IPS-20b (cell line): ENCODE measurements at regions not wholly inside any gene's neighbourhood (a gene's known extent, or its start where the extent isn't known, plus 50 kb on each side); places are given as distances from the start of the nearest gene placed in this dataset.
"Not testable (repeated sequence)": the region's sequence is repeated elsewhere in the genome, so short reads cannot be mapped to it uniquely, and the experiment has no call there.

Experiments
- H3K27ac ChIP-seq: one replicate; pipeline ENCODE4 v1.5.1; 2013; ENCODE audit warnings: low read length
- H3K27me3 ChIP-seq: 2 replicates; pipeline ENCODE4 v1.6.1; 2013; ENCODE audit warnings: mild to moderate bottlenecking, low read length, inconsistent platforms; ENCODE audit not compliant: insufficient read depth
- H3K36me3 ChIP-seq: 2 replicates; pipeline ENCODE4 v1.6.1; 2013; ENCODE audit warnings: low read depth, mild to moderate bottlenecking, inconsistent platforms, low read length, moderate library complexity; ENCODE audit not compliant: insufficient read depth
- H3K4me1 ChIP-seq: 2 replicates; pipeline ENCODE4 v1.6.1; 2013; ENCODE audit warnings: mild to moderate bottlenecking, control low read depth, inconsistent platforms, low read length, moderate library complexity; ENCODE audit not compliant: insufficient read depth
- H3K4me3 ChIP-seq: 2 replicates; pipeline ENCODE4 v1.5.1; 2013; ENCODE audit warnings: mild to moderate bottlenecking, low read length, inconsistent platforms
- H3K9ac ChIP-seq: 2 replicates; pipeline ENCODE4 v1.6.1; 2013; ENCODE audit warnings: low read depth, mild to moderate bottlenecking, inconsistent platforms, low read length, moderate library complexity
- H3K9me3 ChIP-seq: 2 replicates; pipeline ENCODE4 v1.6.1; 2013; ENCODE audit warnings: mild to moderate bottlenecking, low read depth, low read length, inconsistent platforms; ENCODE audit not compliant: insufficient read depth

- H3K4me3 ChIP-seq = no peak overlapping the region
- no peaks in the 10 kb centered on the region for H3K36me3 ChIP-seq
- no peak overlapping the region for H3K9ac ChIP-seq
- no peaks in the 10 kb centered on the region for H3K27me3 ChIP-seq
- no peak overlapping the region for H3K27ac ChIP-seq
- H3K9me3 ChIP-seq = peaks cover 9% of the 10 kb centered on the region; the same call in 1 of the 2 replicates
- H3K4me1 ChIP-seq = no peaks in the 10 kb centered on the region
Measured at GRCh38 chr5:28305891-28306290, 1267.5 kb upstream of the CDH9 start.

- no peak overlapping the region for H3K9ac ChIP-seq
- H3K27ac ChIP-seq = no peak overlapping the region
- no peak overlapping the region for H3K4me3 ChIP-seq
- no peaks in the 10 kb centered on the region for H3K27me3 ChIP-seq
- H3K4me1 ChIP-seq = no peaks in the 10 kb centered on the region
- H3K9me3 ChIP-seq = peaks cover 9% of the 10 kb centered on the region; the same call in 1 of the 2 replicates
- H3K36me3 ChIP-seq = no peaks in the 10 kb centered on the region
Measured at GRCh38 chr5:28301712-28302111, 1263.3 kb upstream of the CDH9 start.

GRCh38 chr5:28296254-28297013 lies 1258.0 kb upstream of the CDH9 start:
- Histone ChIP-seq H3K27ac (no peak overlapping the region), H3K4me3 (no peak overlapping the region), H3K4me1 (no peaks in the 10 kb centered on the region), H3K36me3 (no peaks in the 10 kb centered on the region), H3K9me3 (peaks cover 4% of the 10 kb centered on the region; the same call in 1 of the 2 replicates), H3K27me3 (no peaks in the 10 kb centered on the region), H3K9ac (no peak overlapping the region)

GRCh38 chr5:28287021-28287420 lies 1248.6 kb upstream of the CDH9 start:
- not testable (repeated sequence) for H3K27ac ChIP-seq, H3K4me3 ChIP-seq, H3K9ac ChIP-seq, H3K9me3 ChIP-seq, H3K36me3 ChIP-seq, H3K4me1 ChIP-seq, H3K27me3 ChIP-seq

- Histone ChIP-seq H3K4me1 (no peaks in the 10 kb centered on the region), H3K4me3 (no peak overlapping the region), H3K27me3 (no peaks in the 10 kb centered on the region), H3K27ac (no peak overlapping the region), H3K9me3 (no peaks in the 10 kb centered on the region), H3K36me3 (no peaks in the 10 kb centered on the region), H3K9ac (no peak overlapping the region)
Measured at GRCh38 chr5:28286566-28286965, 1248.2 kb upstream of the CDH9 start.

GRCh38 chr5:28284788-28285187 lies 1246.4 kb upstream of the CDH9 start:
- H3K9ac ChIP-seq = no peak overlapping the region
- H3K4me1 ChIP-seq = no peaks in the 10 kb centered on the region
- no peaks in the 10 kb centered on the region for H3K27me3 ChIP-seq
- no peak overlapping the region for H3K27ac ChIP-seq
- H3K36me3 ChIP-seq = no peaks in the 10 kb centered on the region
- H3K9me3 ChIP-seq = no peaks in the 10 kb centered on the region
- no peak overlapping the region for H3K4me3 ChIP-seq

GRCh38 chr5:28281351-28281750 lies 1243.0 kb upstream of the CDH9 start:
- Histone ChIP-seq H3K9ac (no peak overlapping the region), H3K9me3 (no peaks in the 10 kb centered on the region), H3K27me3 (no peaks in the 10 kb centered on the region), H3K27ac (no peak overlapping the region), H3K4me1 (no peaks in the 10 kb centered on the region), H3K36me3 (no peaks in the 10 kb centered on the region), H3K4me3 (no peak overlapping the region)

GRCh38 chr5:28275931-28276330 lies 1237.5 kb upstream of the CDH9 start:
- Histone ChIP-seq H3K36me3 (no peaks in the 10 kb centered on the region), H3K4me3 (no peak overlapping the region), H3K27me3 (no peaks in the 10 kb centered on the region), H3K4me1 (no peaks in the 10 kb centered on the region), H3K9ac (no peak overlapping the region), H3K9me3 (no peaks in the 10 kb centered on the region), H3K27ac (no peak overlapping the region)

- 0 out of 2 replicates have a peak, but pooled peaks cover 2% of the 10 kb centered on the region for H3K4me1 ChIP-seq
- no peaks in the 10 kb centered on the region for H3K27me3 ChIP-seq
- H3K9me3 ChIP-seq = no peaks in the 10 kb centered on the region
- no peak overlapping the region for H3K4me3 ChIP-seq
- H3K9ac ChIP-seq = no peak overlapping the region
- H3K36me3 ChIP-seq = no peaks in the 10 kb centered on the region
- no peak overlapping the region for H3K27ac ChIP-seq
Measured at GRCh38 chr5:28269978-28270377, 1231.6 kb upstream of the CDH9 start.

GRCh38 chr5:28265877-28266276 lies 1227.5 kb upstream of the CDH9 start:
- Histone ChIP-seq H3K36me3 (no peaks in the 10 kb centered on the region), H3K9me3 (no peaks in the 10 kb centered on the region), H3K9ac (no peak overlapping the region), H3K4me1 (0 out of 2 replicates have a peak, but pooled peaks cover 2% of the 10 kb centered on the region), H3K4me3 (no peak overlapping the region), H3K27me3 (no peaks in the 10 kb centered on the region), H3K27ac (no peak overlapping the region)

GRCh38 chr5:28254846-28255245 lies 1216.5 kb upstream of the CDH9 start:
- H3K36me3 ChIP-seq = no peaks in the 10 kb centered on the region
- H3K27me3 ChIP-seq = no peaks in the 10 kb centered on the region
- H3K9me3 ChIP-seq = no peaks in the 10 kb centered on the region
- H3K4me1 ChIP-seq = peaks cover 4% of the 10 kb centered on the region; the same call in 1 of the 2 replicates
- no peak overlapping the region for H3K27ac ChIP-seq
- H3K4me3 ChIP-seq = no peak overlapping the region
- H3K9ac ChIP-seq = no peak overlapping the region

- Histone ChIP-seq H3K36me3 (no peaks in the 10 kb centered on the region), H3K9me3 (no peaks in the 10 kb centered on the region), H3K9ac (no peak overlapping the region), H3K27me3 (no peaks in the 10 kb centered on the region), H3K4me3 (no peak overlapping the region), H3K4me1 (peaks cover 4% of the 10 kb centered on the region; the same call in 1 of the 2 replicates), H3K27ac (no peak overlapping the region)
Measured at GRCh38 chr5:28253431-28253830, 1215.0 kb upstream of the CDH9 start.
